ENCODE measurements at regions not wholly inside any gene's neighbourhood (a gene's known extent, or its start where the extent isn't known, plus 50 kb on each side); places are given as distances from the start of the nearest gene placed in this dataset.

DNA sequence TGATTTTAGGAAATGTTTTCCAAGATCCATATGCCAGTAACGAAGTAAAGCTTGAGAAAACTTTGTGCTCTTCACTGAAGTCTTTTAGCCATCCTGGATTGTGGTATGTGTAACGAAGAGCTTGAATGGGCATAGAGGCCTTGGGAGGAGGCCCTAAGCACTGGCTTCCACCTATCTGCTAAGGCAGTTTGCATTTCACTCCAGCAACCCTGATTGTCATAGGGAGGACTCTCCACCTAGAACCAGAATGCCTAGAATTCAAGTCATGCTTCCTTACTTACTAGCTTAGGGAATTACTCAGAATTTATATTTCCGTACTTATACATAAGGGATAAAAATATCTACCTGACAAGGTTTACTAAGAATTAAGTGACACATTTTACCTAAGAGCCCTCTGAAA lies 451.5 kb downstream of the FBXO15 start:
- Histone ChIP-seq H3K27me3 (ENCODE audit: insufficient read depth, low read length, poor library complexity, severe bottlenecking) (no peaks in the 10 kb centered on the region), H3K9me3 (ENCODE audit: low read length) (no peaks in the 10 kb centered on the region), H3K4me1 (ENCODE audit: insufficient read depth, low read length) (no peaks in the 10 kb centered on the region), H3K27ac (ENCODE audit: low read depth, low read length) (no peak overlapping the region), H3K4me3 (ENCODE audit: low read length) (no peak overlapping the region), H3K36me3 (ENCODE audit: insufficient read depth, low read length) (no peaks in the 10 kb centered on the region)
- DNase-seq = no peak
- peaks cover 0 to 28% (median 2%) of the 10 kb centered on the region in 5 donors for H3K9me3 Mint-ChIP-seq
- ChIA-PET POLR2A (no interaction called here), CTCF (no interaction called here)
- no peaks in the 10 kb centered on the region for H3K36me3 Mint-ChIP-seq
- H3K4me3 Mint-ChIP-seq = no peak overlapping the region
- no peaks in the 10 kb centered on the region for H3K27me3 Mint-ChIP-seq
- no peaks in the 10 kb centered on the region for H3K4me1 Mint-ChIP-seq
- H3K27ac Mint-ChIP-seq = no peak overlapping the region

DNA sequence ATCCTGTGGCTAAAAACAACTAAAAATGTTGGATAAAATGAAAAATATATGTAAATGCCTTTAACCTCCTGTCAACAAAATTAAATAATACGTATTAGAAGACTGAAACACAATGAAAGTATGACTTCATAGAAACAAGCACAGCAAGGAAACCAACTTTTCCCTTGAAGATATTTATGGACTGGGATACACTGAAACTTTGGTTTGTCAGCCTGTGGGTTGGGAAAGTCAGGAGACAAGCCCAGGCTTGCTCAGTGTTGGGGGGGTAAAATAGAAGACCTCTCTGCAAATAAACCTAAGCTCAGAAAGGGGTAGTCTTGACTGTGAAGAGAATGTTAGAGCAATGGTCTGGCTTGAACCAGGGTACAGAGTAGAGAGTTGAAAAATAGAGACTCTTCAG lies 454.5 kb downstream of the FBXO15 start:
- CTCF ChIA-PET = interaction anchor here (0.8 kb wide), 1 partner anchor 10 kb away, joined by 3 read pairs; no protein-coding TSS in a partner anchor
- Mint-ChIP-seq H3K9me3 (peaks cover 0 to 13% (median 6%) of the 10 kb centered on the region in 5 donors), H3K27ac (no peak overlapping the region), H3K36me3 (no peaks in the 10 kb centered on the region), H3K4me1 (no peaks in the 10 kb centered on the region), H3K27me3 (no peaks in the 10 kb centered on the region), H3K4me3 (no peak overlapping the region)
- no peak for DNase-seq
- no peak overlapping the region for H3K27ac ChIP-seq (ENCODE audit: low read depth, low read length)
- POLR2A ChIA-PET = no interaction called here
- no peaks in the 10 kb centered on the region for H3K4me1 ChIP-seq (ENCODE audit: insufficient read depth, low read length)
- no peaks in the 10 kb centered on the region for H3K36me3 ChIP-seq (ENCODE audit: insufficient read depth, low read length)
- H3K27me3 ChIP-seq (ENCODE audit: insufficient read depth, low read length, poor library complexity, severe bottlenecking) = no peaks in the 10 kb centered on the region
- H3K9me3 ChIP-seq (ENCODE audit: low read length) = no peaks in the 10 kb centered on the region
- no peak overlapping the region for H3K4me3 ChIP-seq (ENCODE audit: low read length)

DNA sequence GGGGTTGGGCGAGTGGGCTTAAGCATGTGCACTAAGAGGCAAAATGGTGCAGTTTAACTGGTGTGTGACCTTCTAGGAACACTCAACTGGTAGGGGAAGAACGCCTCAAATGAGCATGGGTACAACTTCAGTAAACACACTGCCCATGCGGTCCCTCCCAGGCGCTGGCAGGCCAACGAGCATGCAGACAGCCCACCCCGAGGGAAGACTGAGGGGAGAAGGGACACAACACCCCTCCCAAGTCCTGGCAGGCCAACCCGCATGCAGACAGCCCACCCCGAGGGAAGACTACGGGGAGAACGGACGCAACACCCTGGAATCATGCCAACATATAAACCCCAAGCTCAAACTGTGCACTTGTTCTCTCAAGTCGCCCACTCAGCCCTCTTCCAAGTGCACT lies 456.0 kb downstream of the FBXO15 start:
- no peaks in the 10 kb centered on the region for H3K36me3 ChIP-seq (ENCODE audit: insufficient read depth, low read length)

DNA sequence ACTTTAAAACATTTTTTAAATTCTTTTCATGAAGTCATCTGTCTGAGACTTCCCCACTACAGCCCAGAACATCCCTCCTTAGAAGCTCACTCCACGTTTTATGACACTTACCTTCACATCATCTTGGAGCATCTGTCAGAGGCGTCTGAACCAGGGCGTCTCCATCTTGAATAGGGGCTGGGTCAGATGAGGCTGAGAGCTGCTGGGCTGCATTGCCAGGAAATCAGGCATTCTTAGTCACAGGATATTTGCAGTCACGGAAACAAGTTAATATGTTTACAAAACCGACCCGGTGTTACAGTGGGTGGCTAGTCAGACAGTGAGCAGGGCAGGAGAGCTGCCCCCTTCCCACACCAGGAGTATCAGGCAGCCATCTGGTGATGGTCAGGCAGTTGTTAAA lies 456.5 kb downstream of the FBXO15 start:
- H3K9me3 ChIP-seq (ENCODE audit: low read length) = no peaks in the 10 kb centered on the region
- H3K27ac Mint-ChIP-seq = no peak overlapping the region
- no peak overlapping the region for H3K4me3 Mint-ChIP-seq
- no peak for DNase-seq
- no peaks in the 10 kb centered on the region for H3K36me3 ChIP-seq (ENCODE audit: insufficient read depth, low read length)
- H3K4me1 Mint-ChIP-seq = no peaks in the 10 kb centered on the region
- no peaks in the 10 kb centered on the region for H3K4me1 ChIP-seq (ENCODE audit: insufficient read depth, low read length)
- H3K4me3 ChIP-seq (ENCODE audit: low read length) = no peak overlapping the region
- H3K9me3 Mint-ChIP-seq = peaks cover 0 to 9% (median 6%) of the 10 kb centered on the region in 5 donors
- H3K27me3 ChIP-seq (ENCODE audit: insufficient read depth, low read length, poor library complexity, severe bottlenecking) = no peaks in the 10 kb centered on the region
- H3K27ac ChIP-seq (ENCODE audit: low read depth, low read length) = no peak overlapping the region
- no peaks in the 10 kb centered on the region for H3K27me3 Mint-ChIP-seq
- POLR2A ChIA-PET = no interaction called here
- H3K36me3 Mint-ChIP-seq = no peaks in the 10 kb centered on the region
- CTCF ChIA-PET = no interaction called here

More for the DNA sequence above, 456.0 kb downstream of the FBXO15 start:
- H3K4me3 Mint-ChIP-seq = no peak overlapping the region
- Histone ChIP-seq H3K9me3 (ENCODE audit: low read length) (no peaks in the 10 kb centered on the region), H3K27me3 (ENCODE audit: insufficient read depth, low read length, poor library complexity, severe bottlenecking) (no peaks in the 10 kb centered on the region), H3K4me1 (ENCODE audit: insufficient read depth, low read length) (no peaks in the 10 kb centered on the region), H3K27ac (ENCODE audit: low read depth, low read length) (no peak overlapping the region), H3K4me3 (ENCODE audit: low read length) (no peak overlapping the region)
- ChIA-PET CTCF (no interaction called here), POLR2A (no interaction called here)
- H3K27me3 Mint-ChIP-seq = no peaks in the 10 kb centered on the region
- no peaks in the 10 kb centered on the region for H3K36me3 Mint-ChIP-seq
- no peaks in the 10 kb centered on the region for H3K4me1 Mint-ChIP-seq
- no peak for DNase-seq
- no peak overlapping the region for H3K27ac Mint-ChIP-seq
- H3K9me3 Mint-ChIP-seq = peaks cover 0 to 12% (median 6%) of the 10 kb centered on the region in 5 donors

DNA sequence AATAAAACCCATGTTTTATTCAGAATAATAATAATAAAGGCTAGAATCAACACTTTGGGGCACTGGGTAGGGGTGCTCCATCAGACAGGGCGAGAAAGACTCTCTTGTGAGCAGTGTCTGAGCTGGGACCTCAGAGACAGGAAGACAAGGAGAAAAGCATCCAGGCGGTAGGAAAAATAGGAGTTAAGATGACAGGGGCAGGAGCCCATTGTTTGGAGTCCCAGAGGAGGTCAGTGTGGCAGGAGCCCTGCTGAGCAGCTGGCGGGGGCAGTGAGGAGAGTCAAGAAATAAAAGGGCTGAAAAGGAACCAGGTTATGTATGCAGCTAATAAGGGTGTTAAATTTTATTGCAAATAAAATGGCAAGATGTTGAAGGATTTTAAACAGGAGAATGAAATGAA lies 457.4 kb downstream of the FBXO15 start:
- POLR2A ChIA-PET = no interaction called here
- Mint-ChIP-seq H3K27me3 (peaks cover 0 to 3% of the 10 kb centered on the region in 2 donors), H3K36me3 (no peaks in the 10 kb centered on the region)

DNA sequence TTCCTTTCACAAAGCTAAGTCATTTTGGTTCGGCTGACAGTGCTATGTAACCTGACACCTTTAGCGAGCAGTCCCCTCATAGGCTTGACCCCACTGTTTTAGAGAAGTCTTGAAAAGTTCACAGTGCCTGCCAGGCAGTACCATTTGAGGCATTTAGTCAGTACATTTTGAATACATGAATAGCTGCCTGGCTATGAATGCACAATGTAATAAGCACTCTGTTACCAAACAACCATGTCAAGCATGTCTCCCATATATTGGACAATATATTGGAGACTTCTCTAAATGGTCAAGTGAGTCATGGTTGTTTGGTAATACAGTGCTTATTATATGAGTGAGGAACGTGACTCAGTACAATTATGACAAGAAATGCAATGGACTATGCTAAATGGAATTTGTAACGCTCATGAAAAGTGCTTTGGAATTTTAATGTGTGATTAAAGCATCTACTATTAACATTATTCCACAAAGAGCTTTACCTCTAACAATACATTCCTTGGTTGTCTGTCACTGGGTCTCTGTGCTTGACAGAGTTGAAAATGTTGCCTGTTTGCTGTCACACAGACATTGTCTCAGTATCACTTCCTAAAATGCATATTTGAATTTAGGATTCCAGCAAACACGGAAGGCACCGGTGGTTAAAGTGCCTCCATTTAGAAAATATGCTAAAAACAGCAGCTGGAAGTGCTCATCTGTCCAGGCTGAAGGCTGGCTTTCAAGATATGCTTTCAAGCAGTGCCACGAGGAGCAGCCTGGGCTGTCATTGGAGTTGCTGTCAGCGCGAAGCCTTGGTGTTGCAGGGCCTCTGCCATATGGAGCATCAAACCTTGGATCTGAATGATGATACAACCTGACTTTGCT lies 458.6 kb downstream of the FBXO15 start:
- Histone ChIP-seq H3K27me3 (ENCODE audit: insufficient read depth, low read length, poor library complexity, severe bottlenecking) (no peaks in the 10 kb centered on the region), H3K4me3 (ENCODE audit: low read length) (no peak overlapping the region), H3K27ac (ENCODE audit: low read depth, low read length) (no peak overlapping the region), H3K9me3 (ENCODE audit: low read length) (no peaks in the 10 kb centered on the region), H3K4me1 (ENCODE audit: insufficient read depth, low read length) (no peaks in the 10 kb centered on the region), H3K36me3 (ENCODE audit: insufficient read depth, low read length) (no peaks in the 10 kb centered on the region)
- peaks cover 0 to 3% of the 10 kb centered on the region in 2 donors for H3K27me3 Mint-ChIP-seq
- ChIA-PET CTCF (no interaction called here), POLR2A (no interaction called here)
- no peaks in the 10 kb centered on the region for H3K4me1 Mint-ChIP-seq
- no peak for DNase-seq
- H3K27ac Mint-ChIP-seq = no peak overlapping the region
- peaks cover 0 to 8% (median 5%) of the 10 kb centered on the region in 5 donors for H3K9me3 Mint-ChIP-seq
- H3K36me3 Mint-ChIP-seq = no peaks in the 10 kb centered on the region
- H3K4me3 Mint-ChIP-seq = no peak overlapping the region

More for the DNA sequence above, 457.4 kb downstream of the FBXO15 start:
- no peak for DNase-seq
- H3K27ac Mint-ChIP-seq = no peak overlapping the region
- Histone ChIP-seq H3K36me3 (ENCODE audit: insufficient read depth, low read length) (no peaks in the 10 kb centered on the region), H3K27ac (ENCODE audit: low read depth, low read length) (no peak overlapping the region), H3K4me1 (ENCODE audit: insufficient read depth, low read length) (no peaks in the 10 kb centered on the region), H3K9me3 (ENCODE audit: low read length) (no peaks in the 10 kb centered on the region), H3K4me3 (ENCODE audit: low read length) (no peak overlapping the region), H3K27me3 (ENCODE audit: insufficient read depth, low read length, poor library complexity, severe bottlenecking) (no peaks in the 10 kb centered on the region)
- CTCF ChIA-PET = no interaction called here
- H3K4me1 Mint-ChIP-seq = no peaks in the 10 kb centered on the region
- H3K9me3 Mint-ChIP-seq = peaks cover 0 to 7% (median 5%) of the 10 kb centered on the region in 5 donors
- no peak overlapping the region for H3K4me3 Mint-ChIP-seq

DNA sequence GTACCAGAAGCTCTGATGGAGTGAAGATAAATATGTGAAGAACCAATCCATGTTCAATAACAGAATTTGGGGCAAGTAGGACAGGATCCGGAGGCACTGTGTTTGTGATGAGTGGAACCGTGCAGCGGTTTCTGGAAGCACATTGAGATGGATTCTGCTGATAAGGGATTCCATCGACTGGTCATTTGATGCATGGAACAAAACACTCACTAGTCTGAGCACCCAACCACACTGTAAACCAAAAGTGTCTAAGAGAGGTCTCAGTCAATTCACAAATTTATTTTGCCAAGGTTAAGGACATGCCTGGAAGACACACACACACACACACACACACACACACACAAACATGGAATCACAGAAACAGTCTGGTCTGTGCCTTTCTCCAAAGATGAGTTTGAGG lies 459.5 kb downstream of the FBXO15 start:
- H3K27ac ChIP-seq (ENCODE audit: low read depth, low read length) = no peak overlapping the region
- POLR2A ChIA-PET = no interaction called here
- Mint-ChIP-seq H3K4me3 (no peak overlapping the region), H3K27ac (no peak overlapping the region), H3K9me3 (peaks cover 0 to 13% (median 5%) of the 10 kb centered on the region in 5 donors), H3K36me3 (no peaks in the 10 kb centered on the region), H3K27me3 (peaks cover 0 to 3% of the 10 kb centered on the region in 2 donors), H3K4me1 (no peaks in the 10 kb centered on the region)
- no peak for DNase-seq
- H3K4me3 ChIP-seq (ENCODE audit: low read length) = no peak overlapping the region
- H3K36me3 ChIP-seq (ENCODE audit: insufficient read depth, low read length) = no peaks in the 10 kb centered on the region
- H3K4me1 ChIP-seq (ENCODE audit: insufficient read depth, low read length) = no peaks in the 10 kb centered on the region
- H3K27me3 ChIP-seq (ENCODE audit: insufficient read depth, low read length, poor library complexity, severe bottlenecking) = no peaks in the 10 kb centered on the region
- CTCF ChIA-PET = no interaction called here
- no peaks in the 10 kb centered on the region for H3K9me3 ChIP-seq (ENCODE audit: low read length)

DNA sequence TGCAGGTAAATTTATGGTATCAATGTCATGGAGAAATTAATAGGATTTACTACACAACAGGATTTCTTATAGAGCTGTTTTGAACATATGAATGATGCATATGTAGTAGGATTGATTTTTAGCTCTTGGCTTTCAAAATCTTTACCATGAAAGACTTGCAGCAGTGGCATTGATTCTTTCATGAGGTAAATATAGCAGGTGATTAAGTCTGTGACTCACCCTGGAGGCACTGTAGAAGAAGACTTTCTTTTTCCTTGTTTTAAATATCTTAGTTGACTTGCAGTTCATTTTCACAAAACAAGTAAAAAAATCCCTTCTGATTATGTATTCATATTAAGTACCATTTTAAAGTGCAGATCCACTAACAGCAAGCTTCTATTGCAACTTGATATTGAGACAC lies 463.0 kb downstream of the FBXO15 start:
- CTCF ChIA-PET = no interaction called here
- POLR2A ChIA-PET = no interaction called here
- no peak overlapping the region for H3K4me3 ChIP-seq (ENCODE audit: low read length)
- no peaks in the 10 kb centered on the region for H3K36me3 Mint-ChIP-seq
- H3K27ac Mint-ChIP-seq = no peak overlapping the region
- peaks cover 0 to 13% (median 3%) of the 10 kb centered on the region in 5 donors for H3K9me3 Mint-ChIP-seq
- no peaks in the 10 kb centered on the region for H3K27me3 ChIP-seq (ENCODE audit: insufficient read depth, low read length, poor library complexity, severe bottlenecking)
- H3K9me3 ChIP-seq (ENCODE audit: low read length) = no peaks in the 10 kb centered on the region
- DNase-seq = no peak
- H3K27me3 Mint-ChIP-seq = peaks cover 0 to 3% of the 10 kb centered on the region in 2 donors
- H3K4me3 Mint-ChIP-seq = no peak overlapping the region
- no peaks in the 10 kb centered on the region for H3K4me1 Mint-ChIP-seq
- no peaks in the 10 kb centered on the region for H3K4me1 ChIP-seq (ENCODE audit: insufficient read depth, low read length)
- no peak overlapping the region for H3K27ac ChIP-seq (ENCODE audit: low read depth, low read length)
- H3K36me3 ChIP-seq (ENCODE audit: insufficient read depth, low read length) = no peaks in the 10 kb centered on the region
